Right ventricle myocardium superior (tissue), 1 donor: ENCODE measurements at regions not wholly inside any gene's neighbourhood (a gene's known extent, or its start where the extent isn't known, plus 50 kb on each side); places are given as distances from the start of the nearest gene placed in this dataset.

Source experiments
- ATAC-seq: fragments of 200-7000 bp; cut with Tn5 transposase; one replicate; pipeline ENCODE4 v1.9.1; 2020; ENCODE audit warnings: mild to moderate bottlenecking; ENCODE audit not compliant: poor library complexity
- DNase-seq: peaks from one replicate; pipeline ENCODE4 v3.0.0-alpha.2; 2020
- intact Hi-C: fragments of 100-400 bp; cut with DNase I; formaldehyde crosslinking; loops from one replicate; pipeline ENCODE4 v1.11.2; 2022
- donor health status: DM: no; HTN: yes; CAD: no; lungs with severe emphysema.

- DNase-seq, result no peak
- no peak for ATAC-seq
- intact Hi-C loops, result no loop called here
These were observed 438.9 kb downstream of the GRXCR1 start for GRCh38 chr4:43331226-43332051.

GRCh38 chr4:43332052-43332425 lies 439.5 kb downstream of the GRXCR1 start:
- DNase-seq (no peak), ATAC-seq (no peak)
- intact Hi-C loops, result no loop called here

- intact Hi-C loops, result no loop called here
- no peak for ATAC-seq
- DNase-seq, result no peak
These were observed 445.2 kb downstream of the GRXCR1 start for GRCh38 chr4:43337707-43338106.

GRCh38 chr4:43339435-43339834 lies 446.9 kb downstream of the GRXCR1 start:
- intact Hi-C loops, result no loop called here
- no peak for DNase-seq
- ATAC-seq, result no peak

GRCh38 chr4:43341741-43342140 lies 449.2 kb downstream of the GRXCR1 start:
- ATAC-seq (no peak), DNase-seq (no peak)
- intact Hi-C loops, result no loop called here

GRCh38 chr4:43343298-43343697 lies 450.8 kb downstream of the GRXCR1 start:
- intact Hi-C loops, result no loop called here
- ATAC-seq (no peak), DNase-seq (no peak)

GRCh38 chr4:43345323-43345925 lies 452.9 kb downstream of the GRXCR1 start:
- intact Hi-C loops, result no loop called here
- ATAC-seq (no peak), DNase-seq (no peak)

GRCh38 chr4:43348591-43348990 lies 456.1 kb downstream of the GRXCR1 start:
- ATAC-seq, result no peak
- intact Hi-C loops, result no loop called here
- no peak for DNase-seq

- intact Hi-C loops, result no loop called here
- ATAC-seq, result no peak
- DNase-seq, result no peak
These were observed 459.7 kb downstream of the GRXCR1 start for GRCh38 chr4:43351970-43352806.

GRCh38 chr4:43352859-43353258 lies 460.3 kb downstream of the GRXCR1 start:
- DNase-seq (no peak), ATAC-seq (no peak)
- intact Hi-C loops, result no loop called here

- intact Hi-C loops, result no loop called here
- ATAC-seq (no peak), DNase-seq (no peak)
These were observed 461.0 kb downstream of the GRXCR1 start for GRCh38 chr4:43353552-43353951.

GRCh38 chr4:43356786-43357185 lies 464.3 kb downstream of the GRXCR1 start:
- ATAC-seq (no peak), DNase-seq (no peak)
- intact Hi-C loops, result no loop called here

- no peak for DNase-seq
- intact Hi-C loops, result no loop called here
- no peak for ATAC-seq
These were observed 464.9 kb downstream of the GRXCR1 start for GRCh38 chr4:43357252-43357974.

GRCh38 chr4:43360296-43360695 lies 467.8 kb downstream of the GRXCR1 start:
- ATAC-seq (no peak), DNase-seq (no peak)
- intact Hi-C loops, result no loop called here

- intact Hi-C loops, result no loop called here
- no peak for DNase-seq
- no peak for ATAC-seq
These were observed 470.5 kb downstream of the GRXCR1 start for GRCh38 chr4:43362875-43363636.

GRCh38 chr4:43369036-43369594 lies 476.6 kb downstream of the GRXCR1 start:
- intact Hi-C loops, result no loop called here
- DNase-seq, result no peak
- no peak for ATAC-seq

GRCh38 chr4:43373201-43373600 lies 480.7 kb downstream of the GRXCR1 start:
- no peak for ATAC-seq
- intact Hi-C loops, result no loop called here

GRCh38 chr4:43374216-43374751 lies 481.8 kb downstream of the GRXCR1 start:
- ATAC-seq (no peak), DNase-seq (no peak)
- intact Hi-C loops, result no loop called here

More at GRCh38 chr4:43373201-43373600, 480.7 kb downstream of the GRXCR1 start:
- DNase-seq, result no peak
